ENCODE measurements at regions not wholly inside any gene's neighbourhood (a gene's known extent, or its start where the extent isn't known, plus 50 kb on each side); places are given as distances from the start of the nearest gene placed in this dataset.
A peak's percentile ranks its signal among the peaks of the same experiment; 100 is the strongest.

DNA sequence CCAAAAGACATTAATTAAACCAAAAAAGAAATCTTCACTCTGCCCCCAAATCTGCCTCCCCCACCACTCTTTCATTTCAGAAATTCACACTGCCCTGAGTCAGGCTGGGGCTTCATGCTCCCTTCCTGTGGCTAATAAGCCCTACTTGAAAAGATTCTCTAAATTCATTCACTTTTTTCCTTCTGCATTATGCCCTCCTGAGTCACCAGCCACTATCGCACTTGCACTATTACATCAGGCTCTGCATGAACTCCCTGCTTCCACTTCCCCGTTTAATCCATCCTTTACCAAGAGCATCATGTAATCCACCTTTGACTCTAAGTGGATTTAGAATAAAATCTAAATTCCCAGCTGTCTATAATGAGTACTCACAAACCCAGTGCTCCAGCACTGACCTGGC lies 295.4 kb upstream of the KLF3 start (continued):
- TF ChIP-seq, protein P1, sequence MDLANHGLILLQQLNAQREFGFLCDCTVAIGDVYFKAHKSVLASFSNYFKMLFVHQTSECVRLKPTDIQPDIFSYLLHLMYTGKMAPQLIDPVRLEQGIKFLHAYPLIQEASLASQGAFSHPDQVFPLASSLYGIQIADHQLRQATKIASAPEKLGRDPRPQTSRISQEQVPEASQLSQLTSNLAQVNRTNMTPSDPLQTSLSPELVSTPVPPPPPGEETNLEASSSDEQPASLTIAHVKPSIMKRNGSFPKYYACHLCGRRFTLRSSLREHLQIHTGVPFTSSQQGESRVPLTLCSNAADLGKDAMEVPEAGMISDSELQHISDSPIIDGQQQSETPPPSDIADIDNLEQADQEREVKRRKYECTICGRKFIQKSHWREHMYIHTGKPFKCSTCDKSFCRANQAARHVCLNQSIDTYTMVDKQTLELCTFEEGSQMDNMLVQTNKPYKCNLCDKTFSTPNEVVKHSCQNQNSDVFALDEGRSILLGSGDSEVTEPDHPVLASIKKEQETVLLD (IDR thresholded peaks at IDR 0.05), result no peak
- no peak for TF ChIP-seq DDX20 (tag; IDR thresholded peaks at IDR 0.05; ENCODE audit: low read depth)
- TF ChIP-seq, protein P2, sequence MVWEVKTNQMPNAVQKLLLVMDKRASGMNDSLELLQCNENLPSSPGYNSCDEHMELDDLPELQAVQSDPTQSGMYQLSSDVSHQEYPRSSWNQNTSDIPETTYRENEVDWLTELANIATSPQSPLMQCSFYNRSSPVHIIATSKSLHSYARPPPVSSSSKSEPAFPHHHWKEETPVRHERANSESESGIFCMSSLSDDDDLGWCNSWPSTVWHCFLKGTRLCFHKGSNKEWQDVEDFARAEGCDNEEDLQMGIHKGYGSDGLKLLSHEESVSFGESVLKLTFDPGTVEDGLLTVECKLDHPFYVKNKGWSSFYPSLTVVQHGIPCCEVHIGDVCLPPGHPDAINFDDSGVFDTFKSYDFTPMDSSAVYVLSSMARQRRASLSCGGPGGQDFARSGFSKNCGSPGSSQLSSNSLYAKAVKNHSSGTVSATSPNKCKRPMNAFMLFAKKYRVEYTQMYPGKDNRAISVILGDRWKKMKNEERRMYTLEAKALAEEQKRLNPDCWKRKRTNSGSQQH (CRISPR knock-in tag; IDR thresholded peaks at IDR 0.05), result no peak
- TF ChIP-seq FOSL1 (tag; conservative IDR thresholded peaks at IDR 0.05), result peak; percentile 49; the same call in 1 of the 2 replicates
- peak; percentile 41; the same call in 1 of the 2 replicates for TF ChIP-seq CEBPG (CRISPR knock-in tag; IDR thresholded peaks at IDR 0.05)
- TF ChIP-seq CEBPG (tag; conservative IDR thresholded peaks at IDR 0.05 in 1 of 2, IDR thresholded peaks at IDR 0.05 in 1 of 2), result no peak
- TF ChIP-seq HMGN3 (IDR thresholded peaks at IDR 0.05; ENCODE audit: borderline replicate concordance, extremely low read depth, insufficient read length, low read depth, low read length), result no peak
- TF ChIP-seq MCM7 (IDR thresholded peaks at IDR 0.05), result no peak
- TF ChIP-seq ZNF436 (CRISPR knock-in tag; IDR thresholded peaks at IDR 0.05), result no peak
- TF ChIP-seq ZNF274 (IDR thresholded peaks at IDR 0.05; ENCODE audit: borderline replicate concordance, low read depth, low read length), result no peak
- TF ChIP-seq RNF2 (IDR thresholded peaks at IDR 0.05), result no peak
- TF ChIP-seq, protein P3, sequence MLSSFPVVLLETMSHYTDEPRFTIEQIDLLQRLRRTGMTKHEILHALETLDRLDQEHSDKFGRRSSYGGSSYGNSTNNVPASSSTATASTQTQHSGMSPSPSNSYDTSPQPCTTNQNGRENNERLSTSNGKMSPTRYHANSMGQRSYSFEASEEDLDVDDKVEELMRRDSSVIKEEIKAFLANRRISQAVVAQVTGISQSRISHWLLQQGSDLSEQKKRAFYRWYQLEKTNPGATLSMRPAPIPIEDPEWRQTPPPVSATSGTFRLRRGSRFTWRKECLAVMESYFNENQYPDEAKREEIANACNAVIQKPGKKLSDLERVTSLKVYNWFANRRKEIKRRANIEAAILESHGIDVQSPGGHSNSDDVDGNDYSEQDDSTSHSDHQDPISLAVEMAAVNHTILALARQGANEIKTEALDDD (IDR thresholded peaks at IDR 0.05), result no peak
- TF ChIP-seq SRF (CRISPR knock-in tag; IDR thresholded peaks at IDR 0.05), result no peak
- TF ChIP-seq NCOA4 (IDR thresholded peaks at IDR 0.05; ENCODE audit: partially characterized antibody), result no peak
- TF ChIP-seq, protein P4, sequence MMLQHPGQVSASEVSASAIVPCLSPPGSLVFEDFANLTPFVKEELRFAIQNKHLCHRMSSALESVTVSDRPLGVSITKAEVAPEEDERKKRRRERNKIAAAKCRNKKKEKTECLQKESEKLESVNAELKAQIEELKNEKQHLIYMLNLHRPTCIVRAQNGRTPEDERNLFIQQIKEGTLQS (IDR thresholded peaks at IDR 0.05), result 0 out of 2 replicates have a peak, but pooled peaks have one; percentile 42
- TF ChIP-seq, protein P4 (CRISPR knock-in tag; conservative IDR thresholded peaks at IDR 0.05), result no peak

All from K562 (cell line).